T-cell (primary cell): ENCODE measurements at regions not wholly inside any gene's neighbourhood (a gene's known extent, or its start where the extent isn't known, plus 50 kb on each side); places are given as distances from the start of the nearest gene placed in this dataset.

ENCODE experiments used
- ATAC-seq, 4 experiments: fragments of 200-7000 bp in 3 of 4; fragments of 150-1000 bp in 1 of 4; cut with Tn5 transposase; replicated peaks in 1 of 4; 1 replicate in 3 of 4; 2 replicates in 1 of 4; pipeline ENCODE4 v1.10.0; 2021; ENCODE audit warnings: moderate library complexity in 3 of 4, mild to moderate bottlenecking in 2 of 4, moderate number of reproducible peaks in 1 of 4
- CTCF ChIA-PET, 2 donors: fragments of 300-600 bp; sonication (Branson Sonifier 250); formaldehyde crosslinking; loops; one replicate each; lab custom pipeline; 2022; ENCODE audit warnings: antibody characterized with exemption in 2 of 2; lab: Charles Lee
- POLR2A ChIA-PET, 2 donors: fragments of 300-600 bp; sonication (Branson Sonifier 250); formaldehyde crosslinking; loops; one replicate each; lab custom pipeline; 2022; ENCODE audit warnings: antibody characterized with exemption in 2 of 2; lab: Charles Lee
- DNase-seq, 35 experiments: peaks; one replicate each; pipeline versions ENCODE4 v3.0.0 to v3.0.0-alpha.2; 2013 to 2023
- H3K27ac ChIP-seq: one replicate; pipeline ENCODE4 v1.5.1; 2013; ENCODE audit warnings: low read length
- H3K27me3 ChIP-seq, 2 experiments: replicated peaks in 1 of 2; 1 replicate in 1 of 2; 2 replicates in 1 of 2; pipeline versions ENCODE4 v1.6.1 to v1.7.0; 2013; ENCODE audit warnings: low read length in 1 of 2, mixed read lengths in 1 of 2; ENCODE audit not compliant: control insufficient read depth in 2 of 2, insufficient read depth in 2 of 2; ENCODE audit errors: extremely low read depth in 1 of 2
- H3K36me3 ChIP-seq, 2 donors: 1 replicate in 1 of 2; 2 replicates in 1 of 2; pipeline versions ENCODE4 v1.6.1 to v1.7.0; 2013; ENCODE audit warnings: low read length in 1 of 2; ENCODE audit not compliant: control insufficient read depth in 2 of 2, insufficient read depth in 1 of 2; ENCODE audit errors: extremely low read depth in 1 of 2
- H3K4me1 ChIP-seq, 2 experiments: 1 replicate in 1 of 2; 2 replicates in 1 of 2; pipeline versions ENCODE4 v1.6.1 to v1.7.0; 2013; ENCODE audit warnings: low read length in 2 of 2, mixed read lengths in 1 of 2; ENCODE audit not compliant: insufficient read depth in 2 of 2, control insufficient read depth in 1 of 2; ENCODE audit errors: extremely low read depth in 1 of 2
- H3K4me3 ChIP-seq, 2 donors: 1 replicate in 1 of 2; 2 replicates in 1 of 2; pipeline versions ENCODE4 v1.5.1 to v1.7.0; 2013; ENCODE audit warnings: mild to moderate bottlenecking in 2 of 2, low read length in 1 of 2, moderate library complexity in 1 of 2; ENCODE audit not compliant: control insufficient read depth in 1 of 2; ENCODE audit errors: extremely low read depth in 1 of 2
- H3K9me3 ChIP-seq: 2 replicates; pipeline ENCODE4 v1.7.0; 2013
- H3K27ac Mint-ChIP-seq, 2 donors: one replicate each; pipeline ENCODE4 v1.8.0; 2020 to 2021; ENCODE audit warnings: mild to moderate bottlenecking in 2 of 2, mixed read lengths in 2 of 2
- H3K27me3 Mint-ChIP-seq, 2 donors: one replicate each; pipeline ENCODE4 v1.8.0; 2021 to 2022; ENCODE audit warnings: mixed read lengths in 2 of 2
- H3K36me3 Mint-ChIP-seq: one replicate; pipeline ENCODE4 v1.8.0; 2021; ENCODE audit warnings: mixed read lengths
- H3K4me1 Mint-ChIP-seq, 3 donors: one replicate each; pipeline ENCODE4 v1.8.0; 2020 to 2022; ENCODE audit warnings: mixed read lengths in 3 of 3, mild to moderate bottlenecking in 1 of 3
- H3K4me3 Mint-ChIP-seq, 3 donors: one replicate each; pipeline ENCODE4 v1.8.0; 2020 to 2022; ENCODE audit warnings: mild to moderate bottlenecking in 3 of 3, mixed read lengths in 3 of 3, moderate library complexity in 3 of 3
- H3K9me3 Mint-ChIP-seq, 3 donors: one replicate each; pipeline ENCODE4 v1.8.0; 2020 to 2022; ENCODE audit warnings: mixed read lengths in 3 of 3
- WGBS: methylation state at CpG from one replicate; pipeline ENCODE4 v1.1.5; 2013; ENCODE audit warnings: missing lambda C conversion rate; ENCODE audit not compliant: insufficient coverage; 5-methylcytosine and 5-hydroxymethylcytosine counted together

DNA sequence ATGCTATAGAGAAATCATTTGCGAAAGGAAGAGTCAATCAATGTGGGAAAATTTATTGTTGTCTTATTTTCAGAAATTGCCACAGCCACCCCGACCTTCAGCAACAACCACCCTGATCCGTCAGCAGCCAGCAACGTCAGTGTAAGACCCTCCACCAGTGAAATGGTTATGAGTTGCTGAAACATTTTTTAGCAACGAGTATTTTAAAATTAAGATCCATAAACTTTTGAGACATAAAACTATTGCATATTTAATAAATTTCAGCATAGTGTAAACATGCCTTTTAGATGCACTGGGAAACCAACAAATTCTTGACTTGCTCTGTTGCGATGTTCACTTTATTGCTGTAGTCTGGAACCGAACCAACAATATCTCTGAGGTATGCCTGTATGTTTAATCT lies 887.9 kb downstream of the DCDC2C start:
- peaks cover 2% of the 10 kb centered on the region for H3K9me3 ChIP-seq
- POLR2A ChIA-PET = no interaction called here
- WGBS = 100% methylated on average over 1 of the region's 7 CpGs

GRCh38 chr2:4597400-4597799 lies 894.0 kb downstream of the DCDC2C start:
- Mint-ChIP-seq H3K27me3 (no peaks in the 10 kb centered on the region), H3K9me3 (peaks cover 10 to 19% (median 15%) of the 10 kb centered on the region in 3 donors), H3K4me1 (no peaks in the 10 kb centered on the region), H3K27ac (no peak overlapping the region), H3K36me3 (no peaks in the 10 kb centered on the region), H3K4me3 (no peak overlapping the region)
- ChIA-PET CTCF (no interaction called here), POLR2A (no interaction called here)
- no peaks in the 10 kb centered on the region for H3K36me3 ChIP-seq
- H3K27ac ChIP-seq = no peak overlapping the region
- H3K4me1 ChIP-seq = no peaks in the 10 kb centered on the region
- H3K27me3 ChIP-seq = no peaks in the 10 kb centered on the region
- DNase-seq (no peak), ATAC-seq (no peak)
- WGBS = no CpG with 5 or more reads among the region's 3 CpGs
- H3K9me3 ChIP-seq = peaks cover 2% of the 10 kb centered on the region
- H3K4me3 ChIP-seq = no peak overlapping the region

More for the DNA sequence above, 887.9 kb downstream of the DCDC2C start:
- Mint-ChIP-seq H3K27me3 (no peaks in the 10 kb centered on the region), H3K4me3 (no peak overlapping the region), H3K36me3 (no peaks in the 10 kb centered on the region), H3K9me3 (peaks cover 17 to 23% (median 20%) of the 10 kb centered on the region in 3 donors), H3K4me1 (no peaks in the 10 kb centered on the region), H3K27ac (no peak overlapping the region)
- CTCF ChIA-PET = no interaction called here
- Histone ChIP-seq H3K4me1 (no peaks in the 10 kb centered on the region), H3K4me3 (no peak overlapping the region), H3K27me3 (no peaks in the 10 kb centered on the region), H3K36me3 (no peaks in the 10 kb centered on the region), H3K27ac (no peak overlapping the region)
- ATAC-seq (no peak), DNase-seq (no peak)

GRCh38 chr2:4604767-4605166 lies 901.4 kb downstream of the DCDC2C start:
- ATAC-seq (no peak), DNase-seq (no peak)
- H3K9me3 ChIP-seq = no peaks in the 10 kb centered on the region
- H3K27ac ChIP-seq = no peak overlapping the region
- H3K36me3 Mint-ChIP-seq = no peaks in the 10 kb centered on the region
- H3K9me3 Mint-ChIP-seq = peaks cover 0 to 14% (median 5%) of the 10 kb centered on the region in 3 donors
- H3K27ac Mint-ChIP-seq = no peak overlapping the region
- no peak overlapping the region for H3K4me3 Mint-ChIP-seq
- H3K4me1 Mint-ChIP-seq = no peaks in the 10 kb centered on the region
- no peaks in the 10 kb centered on the region for H3K27me3 Mint-ChIP-seq
- no peaks in the 10 kb centered on the region for H3K27me3 ChIP-seq
- H3K36me3 ChIP-seq = no peaks in the 10 kb centered on the region
- ChIA-PET CTCF (interaction anchor here in 1 of 2 donors (0.6 kb wide), 1 partner anchor 253 kb away, joined by 5 read pairs; no protein-coding TSS in a partner anchor), POLR2A (no interaction called here)
- WGBS = no CpG with 5 or more reads among the region's 1 CpG
- H3K4me1 ChIP-seq = no peaks in the 10 kb centered on the region
- H3K4me3 ChIP-seq = no peak overlapping the region

- Histone ChIP-seq H3K36me3 (no peaks in the 10 kb centered on the region), H3K27me3 (no peaks in the 10 kb centered on the region), H3K27ac (no peak overlapping the region), H3K4me1 (no peaks in the 10 kb centered on the region), H3K4me3 (no peak overlapping the region), H3K9me3 (no peaks in the 10 kb centered on the region)
- no peaks in the 10 kb centered on the region for H3K4me1 Mint-ChIP-seq
- H3K4me3 Mint-ChIP-seq = no peak overlapping the region
- H3K36me3 Mint-ChIP-seq = no peaks in the 10 kb centered on the region
- DNase-seq (no peak), ATAC-seq (no peak)
- CTCF ChIA-PET = no interaction called here
- peaks cover 0 to 21% (median 18%) of the 10 kb centered on the region in 3 donors for H3K9me3 Mint-ChIP-seq
- no CpG with 5 or more reads among the region's 3 CpGs for WGBS
- H3K27me3 Mint-ChIP-seq = no peaks in the 10 kb centered on the region
- POLR2A ChIA-PET = no interaction called here
- H3K27ac Mint-ChIP-seq = no peak overlapping the region
Measured at GRCh38 chr2:4618141-4618540, 914.8 kb downstream of the DCDC2C start.

GRCh38 chr2:4618630-4619228 lies 915.4 kb downstream of the DCDC2C start:
- H3K4me1 ChIP-seq = no peaks in the 10 kb centered on the region
- Mint-ChIP-seq H3K4me1 (no peaks in the 10 kb centered on the region), H3K9me3 (peaks cover 0 to 25% (median 18%) of the 10 kb centered on the region in 3 donors), H3K27ac (no peak overlapping the region), H3K27me3 (no peaks in the 10 kb centered on the region), H3K4me3 (no peak overlapping the region), H3K36me3 (no peaks in the 10 kb centered on the region)
- ATAC-seq (no peak), DNase-seq (no peak)
- H3K9me3 ChIP-seq = no peaks in the 10 kb centered on the region
- ChIA-PET POLR2A (no interaction called here), CTCF (no interaction called here)
- H3K27ac ChIP-seq = no peak overlapping the region
- no peaks in the 10 kb centered on the region for H3K36me3 ChIP-seq
- H3K27me3 ChIP-seq = no peaks in the 10 kb centered on the region
- 56% methylated on average over 2 of the region's 12 CpGs for WGBS
- no peak overlapping the region for H3K4me3 ChIP-seq

- peaks cover 9 to 16% (median 9%) of the 10 kb centered on the region in 3 donors for H3K9me3 Mint-ChIP-seq
- Histone ChIP-seq H3K4me3 (no peak overlapping the region), H3K27me3 (no peaks in the 10 kb centered on the region), H3K4me1 (no peaks in the 10 kb centered on the region), H3K27ac (no peak overlapping the region), H3K9me3 (no peaks in the 10 kb centered on the region), H3K36me3 (no peaks in the 10 kb centered on the region)
- no peaks in the 10 kb centered on the region for H3K27me3 Mint-ChIP-seq
- 81% methylated on average over 3 of the region's 6 CpGs for WGBS
- no peak overlapping the region for H3K4me3 Mint-ChIP-seq
- no peak overlapping the region for H3K27ac Mint-ChIP-seq
- ATAC-seq = no peak
- DNase-seq = no peak
- H3K4me1 Mint-ChIP-seq = no peaks in the 10 kb centered on the region
- CTCF ChIA-PET = no interaction called here
- POLR2A ChIA-PET = no interaction called here
- H3K36me3 Mint-ChIP-seq = no peaks in the 10 kb centered on the region
Measured at GRCh38 chr2:4628998-4629501, 925.7 kb downstream of the DCDC2C start.
